ENCODE measurements at regions not wholly inside any gene's neighbourhood (a gene's known extent, or its start where the extent isn't known, plus 50 kb on each side); places are given as distances from the start of the nearest gene placed in this dataset.

- TF ChIP-seq POLR2AphosphoS5 (IDR thresholded peaks at IDR 0.05) (no peak), CTCF (IDR thresholded peaks at IDR 0.05) (no peak)
Observed at GRCh38 chr3:145224886-145225285, 936.1 kb downstream of the PLOD2 start.

Measured in sigmoid colon (tissue), 4 donors.